ENCODE measurements at regions not wholly inside any gene's neighbourhood (a gene's known extent, or its start where the extent isn't known, plus 50 kb on each side); places are given as distances from the start of the nearest gene placed in this dataset.
"Not testable (repeated sequence)": the region's sequence is repeated elsewhere in the genome, so short reads cannot be mapped to it uniquely, and the experiment has no call there.

GRCh38 chr12:19802915-19803314, 363.6 kb downstream of the AEBP2 start:
- no peaks in the 10 kb centered on the region for H3K4me1 ChIP-seq (ENCODE audit: control insufficient read depth in 3 of 3, insufficient read depth in 3 of 3, low read length in 3 of 3)
- no peaks in the 10 kb centered on the region for H3K36me3 ChIP-seq (ENCODE audit: control insufficient read depth in 3 of 3, insufficient read depth in 3 of 3, low read length in 3 of 3)
- H3K27me3 ChIP-seq (ENCODE audit: control insufficient read depth in 3 of 3, insufficient read depth in 3 of 3, low read length in 3 of 3), result no peaks in the 10 kb centered on the region
- H3K9me3 ChIP-seq (ENCODE audit: control insufficient read depth in 3 of 3, low read length in 3 of 3), result no peaks in the 10 kb centered on the region
- no peak overlapping the region for H3K4me3 ChIP-seq (ENCODE audit: low read length in 3 of 3)
- no peak overlapping the region for H3K9ac ChIP-seq (ENCODE audit: low read depth in 1 of 3, low read length in 3 of 3)
- no peak overlapping the region for H3K27ac ChIP-seq (ENCODE audit: low read depth, low read length)

GRCh38 chr12:19804737-19805136, 365.4 kb downstream of the AEBP2 start:
- Histone ChIP-seq H3K27me3 (ENCODE audit: control insufficient read depth in 3 of 3, insufficient read depth in 3 of 3, low read length in 3 of 3) (no peaks in the 10 kb centered on the region), H3K4me1 (ENCODE audit: control insufficient read depth in 3 of 3, insufficient read depth in 3 of 3, low read length in 3 of 3) (no peaks in the 10 kb centered on the region), H3K9me3 (ENCODE audit: control insufficient read depth in 3 of 3, low read length in 3 of 3) (no peaks in the 10 kb centered on the region), H3K36me3 (ENCODE audit: control insufficient read depth in 3 of 3, insufficient read depth in 3 of 3, low read length in 3 of 3) (no peaks in the 10 kb centered on the region), H3K9ac (ENCODE audit: low read depth in 1 of 3, low read length in 3 of 3) (no peak overlapping the region), H3K4me3 (ENCODE audit: low read length in 3 of 3) (no peak overlapping the region), H3K27ac (ENCODE audit: low read depth, low read length) (no peak overlapping the region)

- H3K36me3 ChIP-seq (ENCODE audit: control insufficient read depth in 3 of 3, insufficient read depth in 3 of 3, low read length in 3 of 3), result no peaks in the 10 kb centered on the region
- H3K27me3 ChIP-seq (ENCODE audit: control insufficient read depth in 3 of 3, insufficient read depth in 3 of 3, low read length in 3 of 3), result no peaks in the 10 kb centered on the region
- H3K4me1 ChIP-seq (ENCODE audit: control insufficient read depth in 3 of 3, insufficient read depth in 3 of 3, low read length in 3 of 3), result no peaks in the 10 kb centered on the region
These were observed 369.1 kb downstream of the AEBP2 start for GRCh38 chr12:19808371-19808770.

GRCh38 chr12:19810213-19810612, 370.9 kb downstream of the AEBP2 start:
- no peaks in the 10 kb centered on the region for H3K27me3 ChIP-seq (ENCODE audit: control insufficient read depth in 3 of 3, insufficient read depth in 3 of 3, low read length in 3 of 3)
- no peaks in the 10 kb centered on the region for H3K9me3 ChIP-seq (ENCODE audit: control insufficient read depth in 3 of 3, low read length in 3 of 3)
- H3K36me3 ChIP-seq (ENCODE audit: control insufficient read depth in 3 of 3, insufficient read depth in 3 of 3, low read length in 3 of 3), result no peaks in the 10 kb centered on the region
- no peak overlapping the region for H3K9ac ChIP-seq (ENCODE audit: low read depth in 1 of 3, low read length in 3 of 3)
- no peak overlapping the region for H3K27ac ChIP-seq (ENCODE audit: low read depth, low read length)
- no peaks in the 10 kb centered on the region for H3K4me1 ChIP-seq (ENCODE audit: control insufficient read depth in 3 of 3, insufficient read depth in 3 of 3, low read length in 3 of 3)
- H3K4me3 ChIP-seq (ENCODE audit: low read length in 3 of 3), result no peak overlapping the region

More at GRCh38 chr12:19808371-19808770, 369.1 kb downstream of the AEBP2 start:
- no peak overlapping the region for H3K4me3 ChIP-seq (ENCODE audit: low read length in 3 of 3)
- no peak overlapping the region for H3K9ac ChIP-seq (ENCODE audit: low read depth in 1 of 3, low read length in 3 of 3)
- no peak overlapping the region for H3K27ac ChIP-seq (ENCODE audit: low read depth, low read length)
- H3K9me3 ChIP-seq (ENCODE audit: control insufficient read depth in 3 of 3, low read length in 3 of 3), result no peaks in the 10 kb centered on the region

GRCh38 chr12:19811922-19812321, 372.6 kb downstream of the AEBP2 start:
- Histone ChIP-seq H3K36me3 (ENCODE audit: control insufficient read depth in 3 of 3, insufficient read depth in 3 of 3, low read length in 3 of 3) (no peaks in the 10 kb centered on the region), H3K27me3 (ENCODE audit: control insufficient read depth in 3 of 3, insufficient read depth in 3 of 3, low read length in 3 of 3) (no peaks in the 10 kb centered on the region), H3K4me3 (ENCODE audit: low read length in 3 of 3) (no peak overlapping the region), H3K9me3 (ENCODE audit: control insufficient read depth in 3 of 3, low read length in 3 of 3) (no peaks in the 10 kb centered on the region), H3K27ac (ENCODE audit: low read depth, low read length) (no peak overlapping the region), H3K9ac (ENCODE audit: low read depth in 1 of 3, low read length in 3 of 3) (no peak overlapping the region), H3K4me1 (ENCODE audit: control insufficient read depth in 3 of 3, insufficient read depth in 3 of 3, low read length in 3 of 3) (no peaks in the 10 kb centered on the region)

GRCh38 chr12:19819231-19819630, 379.9 kb downstream of the AEBP2 start:
- Histone ChIP-seq H3K9ac (ENCODE audit: low read depth in 1 of 3, low read length in 3 of 3) (no peak overlapping the region), H3K9me3 (ENCODE audit: control insufficient read depth in 3 of 3, low read length in 3 of 3) (no peaks in the 10 kb centered on the region), H3K27ac (ENCODE audit: low read depth, low read length) (no peak overlapping the region), H3K4me3 (ENCODE audit: low read length in 3 of 3) (no peak overlapping the region), H3K36me3 (ENCODE audit: control insufficient read depth in 3 of 3, insufficient read depth in 3 of 3, low read length in 3 of 3) (no peaks in the 10 kb centered on the region), H3K4me1 (ENCODE audit: control insufficient read depth in 3 of 3, insufficient read depth in 3 of 3, low read length in 3 of 3) (no peaks in the 10 kb centered on the region), H3K27me3 (ENCODE audit: control insufficient read depth in 3 of 3, insufficient read depth in 3 of 3, low read length in 3 of 3) (no peaks in the 10 kb centered on the region)

- Histone ChIP-seq H3K4me1 (ENCODE audit: control insufficient read depth in 3 of 3, insufficient read depth in 3 of 3, low read length in 3 of 3) (no peaks in the 10 kb centered on the region), H3K27ac (ENCODE audit: low read depth, low read length) (no peak overlapping the region), H3K27me3 (ENCODE audit: control insufficient read depth in 3 of 3, insufficient read depth in 3 of 3, low read length in 3 of 3) (no peaks in the 10 kb centered on the region), H3K9ac (ENCODE audit: low read depth in 1 of 3, low read length in 3 of 3) (no peak overlapping the region), H3K36me3 (ENCODE audit: control insufficient read depth in 3 of 3, insufficient read depth in 3 of 3, low read length in 3 of 3) (no peaks in the 10 kb centered on the region), H3K9me3 (ENCODE audit: control insufficient read depth in 3 of 3, low read length in 3 of 3) (no peaks in the 10 kb centered on the region), H3K4me3 (ENCODE audit: low read length in 3 of 3) (no peak overlapping the region)
These were observed 383.2 kb downstream of the AEBP2 start for GRCh38 chr12:19822476-19822875.

GRCh38 chr12:19823326-19823725, 384.0 kb downstream of the AEBP2 start:
- not testable (repeated sequence) for H3K27me3 ChIP-seq (ENCODE audit: control insufficient read depth in 3 of 3, insufficient read depth in 3 of 3, low read length in 3 of 3); H3K9me3 ChIP-seq (ENCODE audit: control insufficient read depth in 3 of 3, low read length in 3 of 3); H3K4me1 ChIP-seq (ENCODE audit: control insufficient read depth in 3 of 3, insufficient read depth in 3 of 3, low read length in 3 of 3); H3K36me3 ChIP-seq (ENCODE audit: control insufficient read depth in 3 of 3, insufficient read depth in 3 of 3, low read length in 3 of 3); H3K9ac ChIP-seq (ENCODE audit: low read depth in 1 of 3, low read length in 3 of 3); H3K27ac ChIP-seq (ENCODE audit: low read depth, low read length); H3K4me3 ChIP-seq (ENCODE audit: low read length in 3 of 3)

- Histone ChIP-seq H3K36me3 (ENCODE audit: control insufficient read depth in 3 of 3, insufficient read depth in 3 of 3, low read length in 3 of 3) (no peaks in the 10 kb centered on the region), H3K9ac (ENCODE audit: low read depth in 1 of 3, low read length in 3 of 3) (no peak overlapping the region), H3K27ac (ENCODE audit: low read depth, low read length) (no peak overlapping the region), H3K27me3 (ENCODE audit: control insufficient read depth in 3 of 3, insufficient read depth in 3 of 3, low read length in 3 of 3) (no peaks in the 10 kb centered on the region), H3K9me3 (ENCODE audit: control insufficient read depth in 3 of 3, low read length in 3 of 3) (peaks cover 0 to 2% (median 0%) of the 10 kb centered on the region in 3 donors), H3K4me3 (ENCODE audit: low read length in 3 of 3) (no peak overlapping the region), H3K4me1 (ENCODE audit: control insufficient read depth in 3 of 3, insufficient read depth in 3 of 3, low read length in 3 of 3) (no peaks in the 10 kb centered on the region)
These were observed 387.8 kb downstream of the AEBP2 start for GRCh38 chr12:19826980-19827550.

GRCh38 chr12:19829100-19829853, 390.0 kb downstream of the AEBP2 start:
- H3K9ac ChIP-seq (ENCODE audit: low read depth in 1 of 3, low read length in 3 of 3), result no peak overlapping the region
- peaks cover 0 to 2% (median 0%) of the 10 kb centered on the region in 3 donors for H3K9me3 ChIP-seq (ENCODE audit: control insufficient read depth in 3 of 3, low read length in 3 of 3)
- H3K27me3 ChIP-seq (ENCODE audit: control insufficient read depth in 3 of 3, insufficient read depth in 3 of 3, low read length in 3 of 3), result no peaks in the 10 kb centered on the region
- H3K36me3 ChIP-seq (ENCODE audit: control insufficient read depth in 3 of 3, insufficient read depth in 3 of 3, low read length in 3 of 3), result no peaks in the 10 kb centered on the region
- no peak overlapping the region for H3K4me3 ChIP-seq (ENCODE audit: low read length in 3 of 3)
- H3K27ac ChIP-seq (ENCODE audit: low read depth, low read length), result no peak overlapping the region
- no peaks in the 10 kb centered on the region for H3K4me1 ChIP-seq (ENCODE audit: control insufficient read depth in 3 of 3, insufficient read depth in 3 of 3, low read length in 3 of 3)

Measured in skeletal muscle tissue (tissue), 3 donors.